HepG2 (cell line): ENCODE measurements at regions not wholly inside any gene's neighbourhood (a gene's known extent, or its start where the extent isn't known, plus 50 kb on each side); places are given as distances from the start of the nearest gene placed in this dataset.

Experiments
- ATAC-seq: fragments of 200-7000 bp; cut with Tn5 transposase; 3 replicates; pipeline ENCODE4 v1.9.1; 2020; ENCODE audit warnings: mild to moderate bottlenecking, moderate library complexity
- BruUV-seq: library from RNA; stranded (reverse); fragments of 400-500 nt; replicated peaks from 2 replicates; lab custom pipeline; 2021; lab: Mats Ljungman, UMichigan
- CTCF ChIA-PET: fragments of 300-600 bp; formaldehyde crosslinking; extraction: SDS; loops from one replicate; lab custom pipeline; 2021; ENCODE audit warnings: low total read pairs, inconsistent platforms, low intra/inter-chr PET ratio; lab: Yijun Ruan, JAX
- POLR2A ChIA-PET: fragments of 350-600 bp; sonication (Branson Sonifier 250); formaldehyde crosslinking; loops from one replicate; lab custom pipeline; 2020; ENCODE audit warnings: antibody characterized with exemption, inconsistent platforms; lab: Yijun Ruan, JAX
- DNase-seq: peaks from one replicate; pipeline ENCODE4 v3.0.0-alpha.2; 2015; ENCODE audit warnings: low spot score
- FAIRE-seq: peaks from 3 replicates; lab custom pipeline; 2011; peaks lifted over from hg19 to GRCh38; lab: Jason Lieb, UNC
- H2AFZ ChIP-seq: one replicate; pipeline ENCODE4 v1.6.1; 2011; ENCODE audit warnings: low read length, inconsistent platforms
- H3K27ac ChIP-seq: fragments of 300-600 bp; 3 replicates; pipeline ENCODE4 v1.8.0; 2011; ENCODE audit warnings: mixed run types, mild to moderate bottlenecking, mixed read lengths, low read length, inconsistent platforms; ENCODE audit not compliant: insufficient read depth; ENCODE audit errors: extremely low read length
- H3K27me3 ChIP-seq, 2 experiments: fragments of 200-600 bp in 1 of 2; 2 replicates in 1 of 2; 3 replicates in 1 of 2; pipeline versions ENCODE4 v1.6.0 to v1.8.0; 2011; ENCODE audit warnings: low read length in 2 of 2, mild to moderate bottlenecking in 2 of 2, moderate library complexity in 2 of 2, inconsistent platforms in 1 of 2; ENCODE audit not compliant: insufficient read depth in 2 of 2, control insufficient read depth in 1 of 2
- H3K36me3 ChIP-seq, 2 experiments: fragments of 200-600 bp in 1 of 2; replicated peaks in 1 of 2; 2 replicates in 1 of 2; 3 replicates in 1 of 2; pipeline versions ENCODE4 v1.5.1 to v1.8.0; 2011; ENCODE audit warnings: low read length in 2 of 2, inconsistent platforms in 1 of 2; ENCODE audit not compliant: insufficient read depth in 2 of 2, control insufficient read depth in 1 of 2
- H3K4me1 ChIP-seq: 2 replicates; pipeline ENCODE4 v1.5.1; 2012; ENCODE audit warnings: low read length, inconsistent platforms; ENCODE audit not compliant: insufficient read depth
- H3K4me2 ChIP-seq: 2 replicates; pipeline ENCODE4 v1.6.0; 2011; ENCODE audit warnings: low read depth, low read length, inconsistent platforms
- H3K4me3 ChIP-seq, 3 experiments: fragments of 200-600 bp in 1 of 3; sonication (generic), shearing (Covaris generic) in 1 of 3; replicated peaks in 1 of 3; 2 replicates each; pipeline ENCODE4 v1.5.1; 2011 to 2016; ENCODE audit warnings: low read length in 3 of 3, inconsistent platforms in 2 of 3, low read depth in 2 of 3, mild to moderate bottlenecking in 2 of 3, control low read depth in 1 of 3, mixed read lengths in 1 of 3; ENCODE audit not compliant: insufficient read depth in 1 of 3
- H3K79me2 ChIP-seq: one replicate; pipeline ENCODE4 v1.6.1; 2011; ENCODE audit warnings: low read length, inconsistent platforms; ENCODE audit not compliant: insufficient read depth
- H3K9ac ChIP-seq: 2 replicates; pipeline ENCODE4 v1.6.0; 2011; ENCODE audit warnings: mild to moderate bottlenecking, low read depth, low read length, inconsistent platforms; ENCODE audit not compliant: insufficient read depth
- H3K9me3 ChIP-seq: 2 replicates; pipeline ENCODE4 v1.5.1; 2012; ENCODE audit warnings: mild to moderate bottlenecking, low read length
- H4K20me1 ChIP-seq: 2 replicates; pipeline ENCODE4 v1.6.0; 2011; ENCODE audit warnings: inconsistent platforms, mild to moderate bottlenecking, low read length, moderate library complexity; ENCODE audit not compliant: insufficient read depth
- CBFB ChIP-seq: sonication (generic); formaldehyde crosslinking; IDR thresholded peaks from 2 replicates; pipeline ENCODE4 v1.4.0; 2020; ENCODE audit warnings: missing genetic modification reagents
- CTCF ChIP-seq: sonication (generic); formaldehyde crosslinking; IDR thresholded peaks from 2 replicates; pipeline ENCODE4 v1.5.0; 2020; ENCODE audit warnings: mild to moderate bottlenecking, missing genetic modification reagents, moderate library complexity
- ELF4 ChIP-seq: sonication (generic); formaldehyde crosslinking; IDR thresholded peaks from 2 replicates; pipeline ENCODE4 v1.5.0; 2020; ENCODE audit warnings: missing genetic modification reagents, mild to moderate bottlenecking, moderate library complexity, borderline replicate concordance
- IKZF4 ChIP-seq: sonication (generic); formaldehyde crosslinking; IDR thresholded peaks from 2 replicates; pipeline ENCODE4 v1.5.1; 2020; ENCODE audit warnings: borderline replicate concordance, mild to moderate bottlenecking, low read depth, missing genetic modification reagents; ENCODE audit errors: not compliant biosample characterization
- KAT7 ChIP-seq: IDR thresholded peaks from 2 replicates; pipeline ENCODE4 v1.6.1; 2018; ENCODE audit warnings: borderline replicate concordance, missing compliant biosample characterization
- KAT8 ChIP-seq: IDR thresholded peaks from 2 replicates; pipeline ENCODE4 v1.6.1; 2016; ENCODE audit warnings: missing genetic modification reagents, missing compliant biosample characterization
- KLF13 ChIP-seq: sonication (generic); formaldehyde crosslinking; IDR thresholded peaks from 2 replicates; pipeline ENCODE4 v1.4.0; 2020; ENCODE audit warnings: mild to moderate bottlenecking, missing genetic modification reagents
- NFIB ChIP-seq: sonication (generic); formaldehyde crosslinking; IDR thresholded peaks from 2 replicates; pipeline ENCODE4 v1.9.0; 2021; ENCODE audit warnings: missing genetic modification reagents, mild to moderate bottlenecking, borderline replicate concordance
- PRPF4 ChIP-seq: fragments of 200-400 bp; formaldehyde crosslinking; IDR thresholded peaks from 2 replicates; pipeline ENCODE4 v1.6.1; 2016; ENCODE audit warnings: low read length, low read depth; ENCODE audit not compliant: poor library complexity, severe bottlenecking
- SETDB1 ChIP-seq: sonication (generic); formaldehyde crosslinking; IDR thresholded peaks from 2 replicates; pipeline ENCODE4 v1.5.1; 2020; ENCODE audit warnings: missing genetic modification reagents, mild to moderate bottlenecking, borderline replicate concordance
- SP140L ChIP-seq: sonication (generic); formaldehyde crosslinking; IDR thresholded peaks from 2 replicates; pipeline ENCODE4 v1.4.0; 2020; ENCODE audit warnings: missing genetic modification reagents, borderline replicate concordance
- TBP ChIP-seq: sonication (generic); formaldehyde crosslinking; IDR thresholded peaks from 2 replicates; pipeline ENCODE4 v1.5.0; 2020; ENCODE audit warnings: missing genetic modification reagents
- ZNF142 ChIP-seq: sonication (generic); formaldehyde crosslinking; IDR thresholded peaks from 2 replicates; pipeline ENCODE4 v1.4.0; 2020; ENCODE audit warnings: missing genetic modification reagents
- ZNF205 ChIP-seq: IDR thresholded peaks from 2 replicates; pipeline ENCODE4 v1.6.1; 2018; ENCODE audit warnings: missing biosample characterization, missing genetic modification reagents
- ZNF556 ChIP-seq: sonication (generic); formaldehyde crosslinking; IDR thresholded peaks from 2 replicates; pipeline ENCODE4 v1.4.0; 2020; ENCODE audit warnings: mild to moderate bottlenecking, missing genetic modification reagents, borderline replicate concordance
- ZNF816 ChIP-seq: sonication (generic); formaldehyde crosslinking; IDR thresholded peaks from 2 replicates; pipeline ENCODE4 v1.8.0; 2022; ENCODE audit warnings: missing genetic modification reagents, mild to moderate bottlenecking, borderline replicate concordance
- ZSCAN25 ChIP-seq: sonication (generic); formaldehyde crosslinking; IDR thresholded peaks from 2 replicates; pipeline ENCODE4 v1.8.0; 2022; ENCODE audit warnings: mild to moderate bottlenecking, missing genetic modification reagents
- WGBS: methylation state at CpG from one replicate; pipeline ENCODE4 v1.1.6; 2017; ENCODE audit warnings: low lambda C conversion rate; 5-methylcytosine and 5-hydroxymethylcytosine counted together
- in situ Hi-C: cut with HindIII; loops from 2 replicates; pipeline ENCODE4 v1.10.0; 2017; ENCODE audit warnings: low pct_unique_long_range_greater_than_20kb; ENCODE audit not compliant: extremely low pct_ligation_motif_present
- intact Hi-C: fragments of 100-400 bp; cut with micrococcal nuclease; formaldehyde crosslinking; loops from one replicate; pipeline ENCODE4 v1.10.0; 2022; ENCODE audit not compliant: unreplicated experiment

DNA sequence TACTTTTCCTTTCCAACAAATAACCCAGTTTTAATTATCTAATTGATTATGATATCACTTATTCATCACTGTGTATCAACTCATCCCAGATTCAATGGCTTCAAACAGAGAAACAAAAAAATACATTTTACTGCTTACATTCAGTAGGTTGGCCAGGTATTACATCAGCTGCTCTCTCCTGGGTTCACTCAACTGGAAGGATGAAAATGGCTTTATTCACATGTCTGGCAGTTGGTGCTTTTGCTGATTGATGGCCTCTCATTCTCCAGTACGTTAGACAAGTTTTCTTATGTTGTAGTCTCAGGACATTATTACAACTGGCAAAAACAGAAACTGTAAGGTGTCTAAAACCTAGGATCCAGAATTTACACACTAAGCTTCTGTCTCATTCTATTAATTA is 811.0 kb upstream of the ALCAM start (continued):
- no peak for TF ChIP-seq ZNF142 (CRISPR knock-in tag)

DNA sequence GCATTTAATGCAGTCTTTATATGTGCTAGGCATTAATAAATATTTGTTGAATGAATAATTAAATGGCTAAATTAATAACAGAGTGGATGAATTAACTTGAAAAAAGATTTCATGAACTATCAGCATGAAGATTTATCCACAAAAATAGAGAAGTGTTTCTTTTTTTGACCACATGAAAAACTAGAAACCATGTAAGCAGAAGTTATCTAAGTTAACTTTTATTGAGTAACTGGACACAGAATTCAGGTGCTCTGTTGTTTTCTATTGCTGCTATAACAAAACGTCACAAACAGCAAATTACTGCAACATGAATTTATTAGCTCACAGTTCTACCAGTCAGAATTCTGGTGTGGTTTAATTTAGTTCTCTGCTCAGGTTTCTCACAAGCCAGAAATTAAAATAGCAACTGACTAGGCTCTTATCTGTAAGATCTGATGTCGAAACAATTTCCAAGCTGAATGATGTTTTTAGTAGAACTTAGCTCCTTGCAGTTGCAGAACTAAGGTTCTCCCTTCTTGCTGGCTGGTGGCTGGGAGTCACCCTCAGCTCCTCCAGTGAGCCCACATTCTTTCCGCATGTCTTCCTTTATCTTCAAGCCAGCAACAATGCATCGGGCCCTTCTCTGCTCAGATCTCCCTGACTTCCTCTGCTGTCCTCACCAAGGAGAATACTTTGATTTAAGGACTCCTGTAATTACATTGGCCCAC is 810.2 kb upstream of the ALCAM start:
- no TSS peak for BruUV-seq
- Histone ChIP-seq H3K79me2 (no peaks in the 10 kb centered on the region), H2AFZ (no peak overlapping the region), H3K9me3 (no peaks in the 10 kb centered on the region), H3K36me3 (no peaks in the 10 kb centered on the region), H3K4me3 (no peak overlapping the region), H3K27ac (no peak overlapping the region), H3K4me2 (no peak overlapping the region), H3K9ac (no peak overlapping the region), H4K20me1 (no peaks in the 10 kb centered on the region), H3K4me1 (no peaks in the 10 kb centered on the region), H3K27me3 (no peaks in the 10 kb centered on the region)
- ATAC-seq (no peak), DNase-seq (no peak), FAIRE-seq (no peak)
- TF ChIP-seq IKZF4 (CRISPR knock-in tag) (no peak), ZNF816 (no peak), CTCF (CRISPR knock-in tag) (no peak), ZNF205 (CRISPR knock-in tag) (no peak), NFIB (CRISPR knock-in tag) (no peak), ZSCAN25 (CRISPR knock-in tag) (no peak), SETDB1 (CRISPR knock-in tag) (no peak), ELF4 (CRISPR knock-in tag) (no peak), CBFB (CRISPR knock-in tag) (no peak), ZNF556 (CRISPR knock-in tag) (no peak), KAT7 (CRISPR knock-in tag) (no peak), PRPF4 (no peak), KLF13 (CRISPR knock-in tag) (no peak), TBP (CRISPR knock-in tag) (no peak), SP140L (CRISPR knock-in tag) (no peak), KAT8 (CRISPR knock-in tag) (no peak)
- ChIA-PET CTCF (no interaction called here), POLR2A (no interaction called here)
- intact Hi-C loops (no loop called here), in situ Hi-C loops (no loop called here)
- 33% methylated on average over 4 of the region's 4 CpGs for WGBS
